ENCODE measurements at regions not wholly inside any gene's neighbourhood (a gene's known extent, or its start where the extent isn't known, plus 50 kb on each side); places are given as distances from the start of the nearest gene placed in this dataset.

DNA sequence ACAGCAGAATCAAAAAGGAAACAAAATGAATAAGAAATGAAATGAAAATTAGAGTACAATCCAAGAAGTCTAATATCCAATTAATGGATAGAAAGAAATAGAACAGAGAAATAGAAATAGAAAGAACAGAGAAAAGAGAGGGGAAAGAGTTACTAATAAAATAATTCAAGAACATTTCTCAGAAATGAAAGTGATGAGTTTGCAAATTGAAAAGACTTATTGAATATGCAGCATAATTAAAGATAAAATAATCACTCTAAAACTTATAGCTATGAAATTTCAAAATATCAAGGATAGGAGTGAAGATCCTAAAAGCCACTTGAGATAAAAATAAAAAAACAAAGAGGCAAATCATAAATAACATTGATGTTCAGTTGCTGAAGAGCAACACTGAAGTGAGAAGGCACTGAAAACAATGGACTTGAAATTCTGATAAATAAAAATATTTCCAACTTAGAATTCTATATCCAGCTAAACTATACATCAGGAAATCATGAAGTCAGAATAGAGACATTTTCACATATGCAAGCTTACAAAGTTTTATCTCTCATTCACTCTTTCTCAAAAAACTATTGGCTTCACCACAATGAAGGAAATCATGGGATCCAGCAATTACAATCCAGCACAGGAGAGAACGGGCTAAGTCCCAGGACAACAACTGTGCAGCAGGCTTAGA, 155.9 kb upstream of the SPATS2L start:
- no peak for TF ChIP-seq POLR2A (IDR thresholded peaks at IDR 0.05; ENCODE audit: low read length)
- TF ChIP-seq GATA1 (IDR thresholded peaks at IDR 0.05; ENCODE audit: low read depth, low read length), result no peak

All from erythroblast (primary cell).